Upper lobe of left lung (tissue), 6 donors: ENCODE measurements at regions not wholly inside any gene's neighbourhood (a gene's known extent, or its start where the extent isn't known, plus 50 kb on each side); places are given as distances from the start of the nearest gene placed in this dataset.

ENCODE experiments used
- ATAC-seq, 2 donors: fragments of 200-7000 bp; cut with Tn5 transposase; one replicate each; pipeline ENCODE4 v1.9.1; 2022; ENCODE audit warnings: mild to moderate bottlenecking in 2 of 2, moderate library complexity in 2 of 2; ENCODE audit not compliant: low FRiP score in 2 of 2
- DNase-seq, 2 donors: peaks; one replicate each; pipeline ENCODE4 v3.0.0-alpha.2; 2019 to 2020
- H3K27ac ChIP-seq, 4 donors: fragments of 200-600 bp; sonication (generic); one replicate each; pipeline ENCODE4 v1.5.1; 2016 to 2019
- H3K27me3 ChIP-seq, 4 donors: fragments of 200-600 bp; sonication (generic); one replicate each; pipeline ENCODE4 v1.5.1; 2017 to 2019
- H3K36me3 ChIP-seq, 4 donors: fragments of 200-600 bp; sonication (generic); one replicate each; pipeline ENCODE4 v1.5.1; 2016 to 2019
- H3K4me1 ChIP-seq, 4 donors: fragments of 200-600 bp; sonication (generic); one replicate each; pipeline ENCODE4 v1.5.1; 2018 to 2019
- H3K4me3 ChIP-seq, 4 donors: fragments of 200-600 bp; sonication (generic); one replicate each; pipeline ENCODE4 v1.5.1; 2017 to 2019; ENCODE audit warnings: mild to moderate bottlenecking in 2 of 4, moderate library complexity in 1 of 4
- H3K9me3 ChIP-seq, 4 donors: fragments of 200-600 bp; sonication (generic); one replicate each; pipeline ENCODE4 v1.5.1; 2018 to 2019
- CTCF ChIP-seq, 6 experiments: fragments of 450-650 bp in 4 of 6; fragments of 200-600 bp in 2 of 6; sonication (generic) in 2 of 6; IDR thresholded peaks; one replicate each; pipeline ENCODE4 v1.5.1; 2016 to 2019; ENCODE audit warnings: antibody characterized with exemption in 6 of 6
- EP300 ChIP-seq, 4 donors: sonication (generic); formaldehyde crosslinking; IDR thresholded peaks; one replicate each; pipeline ENCODE4 v1.5.1; 2017; ENCODE audit warnings: antibody characterized with exemption in 4 of 4, control low read depth in 2 of 4
- POLR2A ChIP-seq, 4 donors: fragments of 450-650 bp; IDR thresholded peaks; one replicate each; pipeline ENCODE4 v1.5.1; 2016 to 2017; ENCODE audit warnings: antibody characterized with exemption in 4 of 4, mild to moderate bottlenecking in 2 of 4
- POLR2AphosphoS5 ChIP-seq, 2 donors: sonication (generic); formaldehyde crosslinking; IDR thresholded peaks; one replicate each; pipeline ENCODE4 v1.5.1; 2017; ENCODE audit warnings: antibody characterized with exemption in 2 of 2
- WGBS, 2 donors: methylation state at CpG; one replicate each; pipeline ENCODE4 v1.1.5; 2017 to 2018; 5-methylcytosine and 5-hydroxymethylcytosine counted together
- donor health status: DM: no; HTN: no; CAD: no; lungs with moderate emphysema.
- donor health status: DM: no; HTN: yes; CAD: no; lungs with severe emphysema.

- DNase-seq (no peak), ATAC-seq (no peak)
- Histone ChIP-seq H3K4me1 (no peaks in the 10 kb centered on the region), H3K9me3 (no peaks in the 10 kb centered on the region), H3K4me3 (no peak overlapping the region), H3K36me3 (no peaks in the 10 kb centered on the region), H3K27me3 (no peaks in the 10 kb centered on the region), H3K27ac (no peak overlapping the region)
- TF ChIP-seq CTCF (IDR thresholded peaks at IDR 0.05) (no peak), EP300 (IDR thresholded peaks at IDR 0.05) (no peak), POLR2AphosphoS5 (IDR thresholded peaks at IDR 0.05) (no peak), POLR2A (IDR thresholded peaks at IDR 0.05) (no peak)
- 57 to 61% methylated on average over 2 of the region's 2 CpGs for WGBS, 2 donors
Measured at GRCh38 chr18:73626859-73627258, 520.8 kb downstream of the FBXO15 start.

- Histone ChIP-seq H3K27ac (no peak overlapping the region), H3K4me1 (no peaks in the 10 kb centered on the region), H3K27me3 (no peaks in the 10 kb centered on the region), H3K36me3 (no peaks in the 10 kb centered on the region), H3K4me3 (no peak overlapping the region), H3K9me3 (no peaks in the 10 kb centered on the region)
- 69 to 71% methylated on average over 2 of the region's 2 CpGs for WGBS, 2 donors
- TF ChIP-seq POLR2AphosphoS5 (IDR thresholded peaks at IDR 0.05) (no peak), EP300 (IDR thresholded peaks at IDR 0.05) (no peak), CTCF (IDR thresholded peaks at IDR 0.05) (no peak), POLR2A (IDR thresholded peaks at IDR 0.05) (no peak)
- ATAC-seq (no peak), DNase-seq (no peak)
Measured at GRCh38 chr18:73626221-73626620, 521.4 kb downstream of the FBXO15 start.

- TF ChIP-seq CTCF (IDR thresholded peaks at IDR 0.05) (no peak), EP300 (IDR thresholded peaks at IDR 0.05) (no peak)
- H3K4me3 ChIP-seq = no peak overlapping the region
- H3K36me3 ChIP-seq = no peaks in the 10 kb centered on the region
- H3K27ac ChIP-seq = no peak overlapping the region
- no peaks in the 10 kb centered on the region for H3K27me3 ChIP-seq
- no peak for DNase-seq
- H3K4me1 ChIP-seq = no peaks in the 10 kb centered on the region
- WGBS, 2 donors = 69 to 78% methylated on average over 1 of the region's 1 CpG
- ATAC-seq = no peak
- H3K9me3 ChIP-seq = no peaks in the 10 kb centered on the region
Measured at GRCh38 chr18:73621091-73621490, 526.5 kb downstream of the FBXO15 start.

- no peaks in the 10 kb centered on the region for H3K27me3 ChIP-seq
- no peaks in the 10 kb centered on the region for H3K4me1 ChIP-seq
- TF ChIP-seq CTCF (IDR thresholded peaks at IDR 0.05) (no peak), EP300 (IDR thresholded peaks at IDR 0.05) (no peak), POLR2AphosphoS5 (IDR thresholded peaks at IDR 0.05) (no peak), POLR2A (IDR thresholded peaks at IDR 0.05) (no peak)
- H3K27ac ChIP-seq = no peak overlapping the region
- DNase-seq = no peak
- H3K36me3 ChIP-seq = no peaks in the 10 kb centered on the region
- H3K9me3 ChIP-seq = no peaks in the 10 kb centered on the region
- no peak for ATAC-seq
- no peak overlapping the region for H3K4me3 ChIP-seq
Measured at GRCh38 chr18:73617981-73618380, 529.7 kb downstream of the FBXO15 start.

GRCh38 chr18:73615506-73615905 is 532.1 kb downstream of the FBXO15 start:
- H3K4me3 ChIP-seq = no peak overlapping the region
- no peak for TF ChIP-seq CTCF (IDR thresholded peaks at IDR 0.05)
- no peak overlapping the region for H3K27ac ChIP-seq
- H3K9me3 ChIP-seq = no peaks in the 10 kb centered on the region
- WGBS, 2 donors = 85 to 89% methylated on average over 3 of the region's 3 CpGs
- no peaks in the 10 kb centered on the region for H3K36me3 ChIP-seq
- H3K4me1 ChIP-seq = no peaks in the 10 kb centered on the region
- H3K27me3 ChIP-seq = no peaks in the 10 kb centered on the region
- DNase-seq = no peak
- ATAC-seq = no peak
